ENCODE measurements at regions not wholly inside any gene's neighbourhood (a gene's known extent, or its start where the extent isn't known, plus 50 kb on each side); places are given as distances from the start of the nearest gene placed in this dataset.

GRCh38 chr11:33615751-33616150 lies 84.9 kb downstream of the C11orf91 start:
- no peak for DNase-seq

DNA sequence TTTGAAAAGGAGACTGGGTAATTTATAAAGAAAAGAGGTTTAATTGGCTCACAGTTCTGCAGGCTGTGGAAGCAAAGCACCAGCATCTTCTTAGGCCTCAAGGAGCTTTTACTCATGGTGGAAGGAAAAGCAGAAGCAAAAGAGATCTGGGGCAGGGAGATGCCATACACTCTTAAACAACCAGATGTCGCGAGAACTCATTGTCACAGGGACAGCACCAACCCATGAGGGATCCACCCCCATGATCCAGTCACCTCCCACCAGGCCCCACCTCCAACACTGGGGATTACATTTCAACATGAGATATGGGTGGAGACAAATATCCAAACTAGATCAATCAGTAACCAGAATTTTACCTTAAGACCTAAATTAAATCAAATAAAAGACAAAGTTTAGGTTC lies 87.2 kb downstream of the C11orf91 start:
- DNase-seq = no peak

GRCh38 chr11:33610903-33611302 lies 89.7 kb downstream of the C11orf91 start:
- no peak for DNase-seq

DNA sequence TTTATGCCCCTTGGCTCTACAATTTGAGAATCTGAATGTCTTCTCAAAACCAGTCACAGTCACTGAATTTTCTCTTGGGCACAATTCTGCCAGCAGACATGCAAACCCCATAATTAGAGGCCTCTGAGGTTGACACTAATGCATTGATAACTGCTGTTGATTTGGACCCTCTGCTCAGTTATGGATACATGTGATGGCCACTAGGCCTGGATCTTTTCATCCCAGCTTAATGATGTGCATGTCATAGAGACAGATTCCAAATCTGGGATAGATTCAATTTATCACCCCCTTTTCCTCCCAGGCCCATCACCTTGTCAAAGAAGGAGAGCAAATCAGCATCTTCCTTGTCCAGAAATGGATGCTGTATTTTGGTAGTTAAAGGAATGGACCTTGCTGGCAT lies 92.2 kb downstream of the C11orf91 start:
- no peak for DNase-seq

DNA sequence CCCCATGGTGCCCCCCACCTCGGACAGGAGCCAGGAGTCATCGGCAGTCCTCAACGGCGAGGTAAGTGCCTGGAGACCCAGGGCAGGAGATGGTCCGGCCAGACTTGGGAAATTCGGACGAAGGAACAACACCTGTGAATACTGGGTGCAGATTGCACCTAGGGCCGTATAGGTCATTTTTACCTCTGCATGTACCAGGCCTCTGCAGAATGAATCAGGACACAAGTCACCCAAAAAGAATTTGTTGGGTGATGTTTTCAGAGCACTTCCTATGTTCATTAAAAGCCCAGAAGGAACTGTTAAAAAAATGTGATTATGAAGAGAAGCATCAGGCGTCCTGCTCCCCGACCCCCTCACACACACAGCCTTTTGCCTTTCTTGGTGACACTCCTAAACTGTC lies 93.9 kb downstream of the C11orf91 start:
- DNase-seq = no peak

GRCh38 chr11:33605703-33606102 lies 94.9 kb downstream of the C11orf91 start:
- DNase-seq = no peak

DNA sequence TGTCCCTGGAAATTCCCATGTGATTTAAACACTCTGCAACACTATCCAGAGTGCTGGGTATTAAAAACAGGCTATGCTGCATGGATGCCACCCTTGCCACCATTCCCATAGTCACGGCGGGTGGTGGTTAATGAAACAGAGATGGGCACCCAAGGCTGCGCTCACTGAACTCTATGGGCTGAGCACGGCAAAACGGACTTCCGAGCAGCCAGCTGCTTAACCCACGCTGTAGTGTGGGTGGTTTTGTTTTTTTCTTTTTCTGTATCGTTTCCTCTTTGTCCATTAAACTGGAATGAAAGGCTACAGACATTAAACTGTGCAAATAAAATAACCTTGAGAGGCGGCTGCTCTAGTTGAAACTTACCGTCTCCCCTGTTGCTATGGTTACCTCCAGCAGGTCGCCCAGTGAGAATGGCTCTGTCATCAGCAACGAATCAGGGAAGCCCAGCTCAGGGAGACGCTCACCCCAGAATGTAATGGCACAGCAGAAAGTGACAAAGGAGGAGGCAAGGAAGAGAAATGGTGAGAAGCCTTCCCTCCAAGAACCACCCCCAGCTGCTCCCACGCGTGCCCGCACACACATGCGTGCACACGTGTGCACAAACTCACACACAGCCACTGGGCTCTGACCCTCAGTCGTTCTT lies 102.1 kb downstream of the C11orf91 start:
- peak; percentile 37 to 69 for DNase-seq

GRCh38 chr11:33594188-33594587 lies 106.4 kb downstream of the C11orf91 start:
- no peak for DNase-seq

GRCh38 chr11:33590441-33590840 lies 110.2 kb downstream of the C11orf91 start:
- no peak for DNase-seq

DNA sequence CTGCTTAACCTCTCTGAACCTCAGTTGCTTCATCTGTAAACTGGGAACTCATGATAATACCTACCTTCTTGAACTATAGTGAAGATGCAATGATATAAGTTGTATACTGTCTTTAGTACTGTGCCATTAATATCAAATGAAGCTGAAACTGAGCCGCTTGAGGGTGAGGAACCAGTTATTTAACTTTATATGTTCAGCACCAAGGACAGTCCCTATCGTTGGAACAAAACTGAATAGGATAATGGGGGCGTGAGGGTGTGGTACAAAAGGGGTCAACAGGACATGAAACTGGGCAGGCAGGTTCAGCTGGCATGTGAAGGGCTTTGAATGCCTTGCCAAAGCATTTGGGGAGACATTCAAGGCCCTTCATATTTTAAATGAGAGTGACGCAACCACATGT lies 112.6 kb downstream of the C11orf91 start:
- DNase-seq = no peak

- DNase-seq = no peak
These were observed 114.9 kb downstream of the C11orf91 start for GRCh38 chr11:33585586-33586209.

GRCh38 chr11:33582636-33583325 lies 117.8 kb downstream of the C11orf91 start:
- DNase-seq = no peak

DNA sequence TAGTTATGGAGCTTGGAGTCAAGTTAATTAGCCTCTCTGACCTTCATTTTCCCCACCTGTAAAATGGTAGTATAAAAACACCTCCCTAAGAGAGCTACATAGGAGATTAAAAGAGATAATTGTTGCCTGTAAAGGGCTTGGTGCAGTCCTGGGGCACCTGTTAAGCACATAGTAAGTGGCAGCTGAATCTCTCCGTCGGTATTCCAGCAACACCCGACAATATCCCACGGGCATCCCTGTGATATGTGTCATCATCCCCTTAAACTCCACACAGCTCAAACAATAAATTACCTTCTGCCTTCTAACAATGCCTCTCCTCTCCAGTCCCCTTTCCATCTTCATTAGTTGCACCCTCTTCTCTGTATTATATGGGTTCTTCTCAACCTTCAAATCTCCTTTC lies 121.5 kb downstream of the C11orf91 start:
- no peak for DNase-seq

GRCh38 chr11:33577204-33577603 lies 123.4 kb downstream of the C11orf91 start:
- DNase-seq = no peak

- no peak for DNase-seq
These were observed 125.3 kb downstream of the C11orf91 start for GRCh38 chr11:33575311-33575710.

- DNase-seq = no peak
These were observed 126.3 kb downstream of the C11orf91 start for GRCh38 chr11:33574331-33574730.

- DNase-seq = no peak
These were observed 131.3 kb downstream of the C11orf91 start for GRCh38 chr11:33569333-33569732.

DNA sequence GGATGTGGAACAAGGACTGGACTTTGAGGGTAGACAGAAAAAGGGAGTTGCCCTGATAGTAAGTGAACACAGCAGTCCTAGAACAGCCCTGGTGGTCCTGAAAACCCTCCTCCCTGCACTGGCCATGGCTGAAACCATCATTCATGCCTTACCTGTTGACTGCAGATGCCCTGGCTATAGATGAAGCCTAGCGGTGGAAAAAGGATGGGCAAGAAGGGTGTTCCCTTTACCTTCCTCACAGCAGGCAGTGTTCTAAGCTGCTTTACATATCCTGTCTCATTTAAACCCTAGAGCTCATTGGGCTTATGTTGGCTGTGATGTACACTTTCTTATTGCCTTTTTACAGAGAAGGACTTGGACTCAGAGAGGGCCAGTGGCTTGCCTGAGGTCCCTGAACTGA lies 133.6 kb downstream of the C11orf91 start:
- DNase-seq = no peak

DNA sequence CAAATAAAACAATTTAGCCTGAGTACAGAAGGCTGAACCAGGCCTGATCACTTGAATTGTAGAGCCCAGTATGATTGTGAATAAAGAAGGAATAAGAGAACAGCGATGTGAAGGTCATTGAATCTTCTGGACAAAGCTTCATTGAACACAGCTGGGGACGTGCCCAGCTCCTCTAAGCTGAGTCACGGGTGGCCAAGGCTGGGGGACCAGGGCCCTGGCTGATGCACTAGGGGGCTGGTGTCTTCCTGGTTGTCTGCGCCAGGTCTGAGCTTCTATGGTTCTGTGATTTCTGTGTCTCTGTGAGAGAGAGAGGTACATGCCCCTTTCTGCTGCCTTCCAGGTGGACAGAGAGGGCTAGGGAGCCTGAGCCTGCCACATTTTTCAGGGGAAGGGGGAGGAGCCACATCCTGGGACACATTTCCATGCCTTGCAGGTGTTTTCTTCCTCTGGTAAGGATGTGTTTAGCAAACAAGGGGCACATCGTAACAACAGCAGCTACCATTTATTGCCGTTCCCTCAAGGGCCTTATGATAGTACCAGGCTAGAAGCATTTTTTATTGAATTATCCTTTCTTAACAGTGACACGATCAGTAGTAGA lies 135.7 kb downstream of the C11orf91 start:
- DNase-seq = no peak

- no peak for DNase-seq
These were observed 139.9 kb downstream of the C11orf91 start for GRCh38 chr11:33560729-33561128.

DNA sequence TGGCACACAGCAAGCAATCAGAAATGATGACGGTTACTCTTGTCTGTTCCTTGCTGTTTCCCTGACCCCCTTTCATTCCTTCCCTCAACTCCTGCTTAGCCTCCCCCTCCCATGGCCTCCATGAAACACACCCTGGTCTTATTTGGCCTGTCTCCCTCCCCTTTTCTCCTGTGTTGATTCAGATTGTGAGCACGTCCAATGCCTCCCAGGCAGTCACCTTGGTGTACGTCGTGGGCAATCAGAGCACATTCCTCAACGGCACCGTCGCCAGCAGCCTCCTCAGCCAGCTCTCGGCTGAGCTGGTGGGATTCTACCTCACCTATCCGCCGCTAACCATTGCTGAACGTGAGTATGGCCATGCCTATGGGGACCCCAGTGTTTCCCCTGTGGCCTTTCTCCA lies 141.1 kb downstream of the C11orf91 start:
- DNase-seq = no peak

- no peak for DNase-seq
These were observed 142.5 kb downstream of the C11orf91 start for GRCh38 chr11:33558097-33558496.

DNA sequence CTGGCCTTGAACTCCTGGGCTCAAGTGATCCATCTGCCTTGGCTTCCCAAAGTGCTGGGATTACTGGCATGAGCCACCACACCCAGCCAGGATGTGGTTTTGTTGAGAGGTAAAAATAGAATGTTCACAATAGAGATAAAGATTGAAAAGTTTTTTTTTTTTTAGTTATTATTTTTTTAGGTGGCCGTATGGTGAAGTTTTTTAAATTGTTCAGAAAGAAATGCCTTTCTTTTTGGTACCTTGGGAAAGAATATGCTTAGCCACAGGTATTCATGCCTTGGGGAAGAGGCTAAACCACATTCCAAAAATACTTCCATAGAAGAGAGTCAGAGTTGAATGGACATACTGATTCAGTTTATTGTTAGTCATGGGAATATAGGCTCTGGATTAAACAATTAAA lies 143.4 kb downstream of the C11orf91 start:
- DNase-seq = no peak

- DNase-seq = no peak
These were observed 146.4 kb downstream of the C11orf91 start for GRCh38 chr11:33554219-33554618.

Data from NCI-H187 (cell line).